Left lung (tissue), 4 donors: ENCODE measurements at regions not wholly inside any gene's neighbourhood (a gene's known extent, or its start where the extent isn't known, plus 50 kb on each side); places are given as distances from the start of the nearest gene placed in this dataset.

Source experiments
- ATAC-seq: fragments of 200-7000 bp; cut with Tn5 transposase; one replicate; pipeline ENCODE4 v1.9.1; 2020; ENCODE audit warnings: moderate library complexity
- DNase-seq, 4 donors: peaks; one replicate each; pipeline ENCODE4 v3.0.0-alpha.2; 2013 to 2020
- H3K27ac ChIP-seq, 2 donors: fragments of 200-600 bp; sonication (generic) in 1 of 2; one replicate each; pipeline versions ENCODE4 v1.5.0 to v1.8.0; 2020 to 2021
- H3K27me3 ChIP-seq, 2 donors: fragments of 200-600 bp; sonication (generic) in 1 of 2; one replicate each; pipeline versions ENCODE4 v1.5.0 to v1.8.0; 2020 to 2021
- H3K36me3 ChIP-seq, 2 donors: fragments of 200-600 bp; sonication (generic) in 1 of 2; one replicate each; pipeline versions ENCODE4 v1.5.0 to v1.8.0; 2020 to 2021
- H3K4me1 ChIP-seq, 2 donors: fragments of 200-600 bp; one replicate each; pipeline ENCODE4 v1.8.0; 2021
- H3K4me3 ChIP-seq, 2 donors: fragments of 200-600 bp; sonication (generic) in 1 of 2; one replicate each; pipeline versions ENCODE4 v1.5.0 to v1.8.0; 2020 to 2021; ENCODE audit warnings: mild to moderate bottlenecking in 1 of 2
- H3K9me3 ChIP-seq, 2 donors: fragments of 200-600 bp; sonication (generic) in 1 of 2; one replicate each; pipeline versions ENCODE4 v1.5.0 to v1.8.0; 2020 to 2021
- CTCF ChIP-seq, 2 donors: fragments of 200-600 bp; sonication (generic) in 1 of 2; IDR thresholded peaks; one replicate each; pipeline versions ENCODE4 v1.5.0 to v1.8.0; 2021; ENCODE audit warnings: antibody characterized with exemption in 2 of 2
- intact Hi-C, 2 donors: fragments of 100-400 bp; cut with DNase I; formaldehyde crosslinking; loops; one replicate each; pipeline versions ENCODE4 v1.11.2 to v1.14.2; 2022
- donor health status: DM: no; HTN: yes; CAD: no.
- donor health status: DM: no; HTN: no; CAD: no.

GRCh38 chr3:26521261-26521660, 101.3 kb upstream of the LRRC3B start:
- no peaks in the 10 kb centered on the region for H3K36me3 ChIP-seq
- intact Hi-C loops = no loop called here
- no peak for DNase-seq
- H3K4me1 ChIP-seq = no peaks in the 10 kb centered on the region
- no peak for TF ChIP-seq CTCF (IDR thresholded peaks at IDR 0.05)
- no peak overlapping the region for H3K27ac ChIP-seq
- ATAC-seq = no peak
- H3K4me3 ChIP-seq = no peak overlapping the region
- H3K27me3 ChIP-seq = no peaks in the 10 kb centered on the region
- H3K9me3 ChIP-seq = peaks cover 0 to 58% of the 10 kb centered on the region in 2 donors

- no peak overlapping the region for H3K4me3 ChIP-seq
- no peaks in the 10 kb centered on the region for H3K4me1 ChIP-seq
- no peaks in the 10 kb centered on the region for H3K27me3 ChIP-seq
- intact Hi-C loops = no loop called here
- no peaks in the 10 kb centered on the region for H3K36me3 ChIP-seq
- H3K9me3 ChIP-seq = peaks cover 0 to 51% of the 10 kb centered on the region in 2 donors
- DNase-seq (no peak), ATAC-seq (no peak)
- H3K27ac ChIP-seq = no peak overlapping the region
- no peak for TF ChIP-seq CTCF (IDR thresholded peaks at IDR 0.05)
These were observed 99.7 kb upstream of the LRRC3B start for GRCh38 chr3:26522919-26523318.

GRCh38 chr3:26525013-26525412, 97.6 kb upstream of the LRRC3B start:
- peaks cover 0 to 61% of the 10 kb centered on the region in 2 donors for H3K9me3 ChIP-seq
- intact Hi-C loops = no loop called here
- ATAC-seq = no peak
- no peaks in the 10 kb centered on the region for H3K36me3 ChIP-seq
- H3K4me1 ChIP-seq = no peaks in the 10 kb centered on the region
- no peak for DNase-seq
- no peak overlapping the region for H3K27ac ChIP-seq
- no peak for TF ChIP-seq CTCF (IDR thresholded peaks at IDR 0.05)
- H3K27me3 ChIP-seq = no peaks in the 10 kb centered on the region
- no peak overlapping the region for H3K4me3 ChIP-seq

GRCh38 chr3:26535151-26535550, 87.4 kb upstream of the LRRC3B start:
- H3K4me1 ChIP-seq = no peaks in the 10 kb centered on the region
- DNase-seq = no peak
- intact Hi-C loops = no loop called here
- no peak for TF ChIP-seq CTCF (IDR thresholded peaks at IDR 0.05)
- H3K36me3 ChIP-seq = no peaks in the 10 kb centered on the region
- H3K27me3 ChIP-seq = no peaks in the 10 kb centered on the region
- no peak for ATAC-seq
- H3K9me3 ChIP-seq = peaks cover 0 to 19% of the 10 kb centered on the region in 2 donors
- H3K4me3 ChIP-seq = no peak overlapping the region
- no peak overlapping the region for H3K27ac ChIP-seq

- no peak for DNase-seq
- no peak for TF ChIP-seq CTCF (IDR thresholded peaks at IDR 0.05)
- Histone ChIP-seq H3K4me3 (no peak overlapping the region), H3K27me3 (no peaks in the 10 kb centered on the region), H3K4me1 (no peaks in the 10 kb centered on the region), H3K27ac (no peak overlapping the region), H3K36me3 (no peaks in the 10 kb centered on the region), H3K9me3 (peaks cover 0 to 11% of the 10 kb centered on the region in 2 donors)
- intact Hi-C loops = no loop called here
- no peak for ATAC-seq
These were observed 85.6 kb upstream of the LRRC3B start for GRCh38 chr3:26536955-26537354.
